ENCODE measurements at regions not wholly inside any gene's neighbourhood (a gene's known extent, or its start where the extent isn't known, plus 50 kb on each side); places are given as distances from the start of the nearest gene placed in this dataset.
A peak's percentile ranks its signal among the peaks of the same experiment; 100 is the strongest.

GRCh38 chr5:2432076-2432920 is 319.2 kb downstream of the IRX2 start:
- intact Hi-C loops (cut with DNase I), result no loop called here

GRCh38 chr5:2430606-2431005 is 320.9 kb downstream of the IRX2 start:
- no peak for ATAC-seq
- intact Hi-C loops (cut with DNase I), result no loop called here
- no peak for DNase-seq (ENCODE audit: missing footprints)

More at GRCh38 chr5:2432076-2432920, 319.2 kb downstream of the IRX2 start:
- ATAC-seq (no peak), DNase-seq (ENCODE audit: missing footprints) (no peak)

- intact Hi-C loops (cut with DNase I), result no loop called here
- ATAC-seq (no peak), DNase-seq (ENCODE audit: missing footprints) (no peak)
Measured at GRCh38 chr5:2427983-2428382, 323.5 kb downstream of the IRX2 start.

GRCh38 chr5:2423634-2424033 is 327.8 kb downstream of the IRX2 start:
- DNase-seq (ENCODE audit: missing footprints), result no peak
- intact Hi-C loops (cut with DNase I), result no loop called here

GRCh38 chr5:2417301-2417700 is 334.2 kb downstream of the IRX2 start:
- ATAC-seq (no peak), DNase-seq (ENCODE audit: missing footprints) (no peak)
- intact Hi-C loops (cut with DNase I), result no loop called here

More at GRCh38 chr5:2423634-2424033, 327.8 kb downstream of the IRX2 start:
- ATAC-seq, result no peak

- intact Hi-C loops (cut with DNase I), result no loop called here
- no peak for ATAC-seq
- DNase-seq (ENCODE audit: missing footprints), result no peak
Measured at GRCh38 chr5:2415678-2416077, 335.8 kb downstream of the IRX2 start.

GRCh38 chr5:2410451-2410850 is 341.0 kb downstream of the IRX2 start:
- ATAC-seq, result no peak
- peak; percentile 34 for DNase-seq (ENCODE audit: missing footprints)
- intact Hi-C loops (cut with DNase I), result no loop called here

- intact Hi-C loops (cut with DNase I), result no loop called here
Measured at GRCh38 chr5:2403296-2403695, 348.2 kb downstream of the IRX2 start.

GRCh38 chr5:2399804-2400203 is 351.7 kb downstream of the IRX2 start:
- ATAC-seq (no peak), DNase-seq (ENCODE audit: missing footprints) (no peak)
- intact Hi-C loops (cut with DNase I), result no loop called here

More at GRCh38 chr5:2403296-2403695, 348.2 kb downstream of the IRX2 start:
- DNase-seq (ENCODE audit: missing footprints) (no peak), ATAC-seq (no peak)

- ATAC-seq (no peak), DNase-seq (ENCODE audit: missing footprints) (no peak)
- intact Hi-C loops (cut with DNase I), result no loop called here
Measured at GRCh38 chr5:2399096-2399495, 352.4 kb downstream of the IRX2 start.

GRCh38 chr5:2393556-2393955 is 357.9 kb downstream of the IRX2 start:
- ATAC-seq (no peak), DNase-seq (ENCODE audit: missing footprints) (no peak)
- intact Hi-C loops (cut with DNase I), result no loop called here

- ATAC-seq, result no peak
- DNase-seq (ENCODE audit: missing footprints), result no peak
- intact Hi-C loops (cut with DNase I), result no loop called here
Measured at GRCh38 chr5:2391566-2391965, 359.9 kb downstream of the IRX2 start.

- DNase-seq (ENCODE audit: missing footprints) (no peak), ATAC-seq (no peak)
- intact Hi-C loops (cut with DNase I), result no loop called here
Measured at GRCh38 chr5:2391021-2391420, 360.5 kb downstream of the IRX2 start.

- DNase-seq (ENCODE audit: missing footprints), result no peak
- intact Hi-C loops (cut with DNase I), result no loop called here
- ATAC-seq, result no peak
Measured at GRCh38 chr5:2388571-2388970, 362.9 kb downstream of the IRX2 start.

GRCh38 chr5:2387634-2388325 is 363.7 kb downstream of the IRX2 start:
- intact Hi-C loops (cut with DNase I), result no loop called here

GRCh38 chr5:2387250-2387633 is 364.2 kb downstream of the IRX2 start:
- intact Hi-C loops (cut with DNase I), result no loop called here
- no peak for ATAC-seq

More at GRCh38 chr5:2387634-2388325, 363.7 kb downstream of the IRX2 start:
- ATAC-seq, result no peak
- no peak for DNase-seq (ENCODE audit: missing footprints)

GRCh38 chr5:2385818-2386217 is 365.7 kb downstream of the IRX2 start:
- intact Hi-C loops (cut with DNase I), result no loop called here
- ATAC-seq (no peak), DNase-seq (ENCODE audit: missing footprints) (no peak)

More at GRCh38 chr5:2387250-2387633, 364.2 kb downstream of the IRX2 start:
- DNase-seq (ENCODE audit: missing footprints), result no peak

GRCh38 chr5:2383698-2384065 is 367.8 kb downstream of the IRX2 start:
- DNase-seq (ENCODE audit: missing footprints) (no peak), ATAC-seq (no peak)

GRCh38 chr5:2382776-2383697 is 368.4 kb downstream of the IRX2 start:
- intact Hi-C loops (cut with DNase I), result no loop called here
- ATAC-seq, result no peak
- DNase-seq (ENCODE audit: missing footprints), result no peak

More at GRCh38 chr5:2383698-2384065, 367.8 kb downstream of the IRX2 start:
- intact Hi-C loops (cut with DNase I), result no loop called here

Measured in Right ventricle myocardium inferior (tissue), 1 donor.